Liver (tissue), 3 donors: ENCODE measurements at regions not wholly inside any gene's neighbourhood (a gene's known extent, or its start where the extent isn't known, plus 50 kb on each side); places are given as distances from the start of the nearest gene placed in this dataset.

Experiments used
- ATF3 ChIP-seq: IDR thresholded peaks from 2 replicates; pipeline ENCODE4 v1.6.1; 2016; ENCODE audit warnings: antibody characterized with exemption
- CTCF ChIP-seq: fragments of 150-350 bp; IDR thresholded peaks from 2 replicates; pipeline ENCODE4 v1.5.1; 2017; ENCODE audit warnings: improper control_type of control experiment, low read depth, low read length; ENCODE audit not compliant: missing input control
- EGR1 ChIP-seq, 2 donors: IDR thresholded peaks; 2 replicates each; pipeline ENCODE4 v1.6.1; 2016 to 2018; ENCODE audit warnings: antibody characterized with exemption in 2 of 2, low read depth in 2 of 2
- FOXA1 ChIP-seq: IDR thresholded peaks from 2 replicates; pipeline ENCODE4 v1.6.1; 2016; ENCODE audit warnings: antibody characterized with exemption
- FOXA2 ChIP-seq: IDR thresholded peaks from 2 replicates; pipeline ENCODE4 v1.6.1; 2016; ENCODE audit warnings: antibody characterized with exemption
- GABPA ChIP-seq, 2 donors: IDR thresholded peaks in 1 of 2; conservative IDR thresholded peaks in 1 of 2; 2 replicates each; pipeline ENCODE4 v1.6.1; 2016; ENCODE audit warnings: antibody characterized with exemption in 2 of 2, mild to moderate bottlenecking in 1 of 2, moderate library complexity in 1 of 2
- JUND ChIP-seq, 2 donors: IDR thresholded peaks; 2 replicates each; pipeline ENCODE4 v1.6.1; 2016; ENCODE audit warnings: antibody characterized with exemption in 2 of 2
- MAX ChIP-seq: IDR thresholded peaks from 2 replicates; pipeline ENCODE4 v1.6.1; 2016; ENCODE audit warnings: antibody characterized with exemption
- RAD21 ChIP-seq, 2 donors: IDR thresholded peaks; 2 replicates each; pipeline ENCODE4 v1.6.1; 2016; ENCODE audit warnings: antibody characterized with exemption in 2 of 2, mild to moderate bottlenecking in 2 of 2
- REST ChIP-seq: IDR thresholded peaks from 2 replicates; pipeline ENCODE4 v1.6.1; 2016; ENCODE audit warnings: antibody characterized with exemption, mild to moderate bottlenecking
- SP1 ChIP-seq: IDR thresholded peaks from 2 replicates; pipeline ENCODE4 v1.6.1; 2018; ENCODE audit warnings: antibody characterized with exemption, mild to moderate bottlenecking
- TAF1 ChIP-seq: conservative IDR thresholded peaks from 2 replicates; pipeline ENCODE4 v1.6.1; 2016; ENCODE audit warnings: antibody characterized with exemption, mild to moderate bottlenecking
- YY1 ChIP-seq: IDR thresholded peaks from 2 replicates; pipeline ENCODE4 v1.6.1; 2016; ENCODE audit warnings: antibody characterized with exemption, mild to moderate bottlenecking
- ZBTB33 ChIP-seq: IDR thresholded peaks from 2 replicates; pipeline ENCODE4 v1.6.1; 2016; ENCODE audit warnings: antibody characterized with exemption
- donor health status: healthy.
- donor health status: healthy.

GRCh38 chr5:111933086-111933485 is 176.1 kb upstream of the NREP start:
- TF ChIP-seq CTCF: no peak
- TF ChIP-seq ZBTB33: no peak
- no peak for TF ChIP-seq MAX
- no peak for TF ChIP-seq ATF3
- no peak for TF ChIP-seq EGR1 (IDR thresholded peaks at IDR 0.05; ENCODE audit: low read depth in 2 of 2)
- no peak for TF ChIP-seq FOXA2
- TF ChIP-seq FOXA1: no peak
- no peak for TF ChIP-seq TAF1
- TF ChIP-seq SP1: no peak
- no peak for TF ChIP-seq RAD21 (IDR thresholded peaks at IDR 0.05)
- no peak for TF ChIP-seq JUND (IDR thresholded peaks at IDR 0.05)
- no peak for TF ChIP-seq REST
- no peak for TF ChIP-seq GABPA (IDR thresholded peaks at IDR 0.05 in 1 of 2, conservative IDR thresholded peaks at IDR 0.05 in 1 of 2)
- no peak for TF ChIP-seq YY1
